Activated B cell treated with CpG ODN at 0.5 μM for 24 hours (primary cell): ENCODE measurements at regions not wholly inside any gene's neighbourhood (a gene's known extent, or its start where the extent isn't known, plus 50 kb on each side); places are given as distances from the start of the nearest gene placed in this dataset.

Source experiments
- ATAC-seq: fragments of 200-7000 bp; cut with Tn5 transposase; one replicate; pipeline ENCODE4 v1.10.0; 2021; ENCODE audit warnings: low read depth, mild to moderate bottlenecking, moderate library complexity
- CTCF ChIA-PET: fragments of 350-600 bp; sonication (Branson Sonifier 250); formaldehyde crosslinking; loops from one replicate; lab custom pipeline; 2021; ENCODE audit warnings: antibody characterized with exemption; lab: Charles Lee
- POLR2A ChIA-PET: fragments of 350-600 bp; sonication (Branson Sonifier 250); formaldehyde crosslinking; loops from one replicate; lab custom pipeline; 2021; ENCODE audit warnings: antibody characterized with exemption; lab: Charles Lee
- DNase-seq: peaks from one replicate; pipeline ENCODE4 v3.0.0; 2022
- H3K27ac Mint-ChIP-seq: one replicate; pipeline ENCODE4 v1.8.0; 2020; ENCODE audit warnings: mixed read lengths
- H3K27me3 Mint-ChIP-seq: one replicate; pipeline ENCODE4 v1.8.0; 2021; ENCODE audit warnings: mixed read lengths
- H3K36me3 Mint-ChIP-seq: one replicate; pipeline ENCODE4 v1.8.0; 2021; ENCODE audit warnings: low read depth, mixed read lengths
- H3K4me1 Mint-ChIP-seq: one replicate; pipeline ENCODE4 v1.8.0; 2021; ENCODE audit warnings: mixed read lengths
- H3K4me3 Mint-ChIP-seq: one replicate; pipeline ENCODE4 v1.8.0; 2020; ENCODE audit warnings: mild to moderate bottlenecking, mixed read lengths
- H3K9me3 Mint-ChIP-seq: one replicate; pipeline ENCODE4 v1.8.0; 2020; ENCODE audit warnings: mixed read lengths
- intact Hi-C: fragments of 100-400 bp; cut with micrococcal nuclease; formaldehyde crosslinking; loops from one replicate; pipeline ENCODE4 v1.15.1; 2024
- TF ChIP-seq, protein P1 (sequence below): fragments of 200-600 bp; IDR thresholded peaks from one replicate; pipeline ENCODE4 v1.8.0; 2022; ENCODE audit warnings: antibody characterized with exemption, mild to moderate bottlenecking

DNA sequence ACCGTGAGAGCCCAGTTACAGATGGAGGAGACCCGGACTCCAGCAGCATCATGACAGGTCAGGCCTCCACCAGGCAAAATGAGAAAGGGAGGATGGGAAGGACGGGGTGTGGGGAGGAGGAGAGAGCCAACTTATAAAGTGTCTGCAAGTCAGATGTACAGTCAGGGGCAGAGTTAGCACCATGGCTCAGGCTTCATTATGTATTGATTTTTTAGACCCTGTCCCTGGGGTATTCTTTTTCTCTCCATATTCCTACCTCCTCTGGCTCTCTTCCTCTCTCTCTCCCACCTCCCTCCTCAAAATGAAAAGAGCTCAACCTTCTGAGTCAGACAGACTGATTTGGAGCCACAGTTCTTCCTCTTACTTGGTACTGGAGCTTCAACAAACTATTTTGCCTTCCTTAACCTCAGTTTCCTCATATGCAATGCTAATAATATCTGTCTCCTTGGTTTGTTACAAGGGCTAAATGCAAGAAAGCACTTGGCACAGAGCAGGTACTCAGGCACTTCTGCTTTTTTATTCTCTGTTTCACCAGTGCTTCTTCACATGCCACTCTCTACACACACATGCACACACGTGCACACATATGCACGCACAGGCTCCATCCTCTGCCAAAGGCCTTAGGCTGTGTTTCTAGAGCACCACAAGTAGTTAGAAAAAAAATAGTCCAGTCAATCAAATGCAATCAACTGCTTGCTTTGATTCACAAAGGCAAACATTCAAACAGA lies 92.3 kb upstream of the PKDCC start:
- ATAC-seq (peak; percentile 54), DNase-seq (no peak)
- POLR2A ChIA-PET = no interaction called here
- H3K36me3 Mint-ChIP-seq = no peaks in the 10 kb centered on the region
- peaks cover 2% of the 10 kb centered on the region for H3K27me3 Mint-ChIP-seq
- no peak overlapping the region for H3K4me3 Mint-ChIP-seq
- peak overlapping the region; percentile 51 for H3K27ac Mint-ChIP-seq
- CTCF ChIA-PET = no interaction called here
- H3K4me1 Mint-ChIP-seq = peaks cover 38% of the 10 kb centered on the region
- intact Hi-C loops = loop anchor here (10.0 kb wide), 2 partner anchors 129 to 239 kb away; no protein-coding TSS in a partner anchor
- TF ChIP-seq, protein P1, sequence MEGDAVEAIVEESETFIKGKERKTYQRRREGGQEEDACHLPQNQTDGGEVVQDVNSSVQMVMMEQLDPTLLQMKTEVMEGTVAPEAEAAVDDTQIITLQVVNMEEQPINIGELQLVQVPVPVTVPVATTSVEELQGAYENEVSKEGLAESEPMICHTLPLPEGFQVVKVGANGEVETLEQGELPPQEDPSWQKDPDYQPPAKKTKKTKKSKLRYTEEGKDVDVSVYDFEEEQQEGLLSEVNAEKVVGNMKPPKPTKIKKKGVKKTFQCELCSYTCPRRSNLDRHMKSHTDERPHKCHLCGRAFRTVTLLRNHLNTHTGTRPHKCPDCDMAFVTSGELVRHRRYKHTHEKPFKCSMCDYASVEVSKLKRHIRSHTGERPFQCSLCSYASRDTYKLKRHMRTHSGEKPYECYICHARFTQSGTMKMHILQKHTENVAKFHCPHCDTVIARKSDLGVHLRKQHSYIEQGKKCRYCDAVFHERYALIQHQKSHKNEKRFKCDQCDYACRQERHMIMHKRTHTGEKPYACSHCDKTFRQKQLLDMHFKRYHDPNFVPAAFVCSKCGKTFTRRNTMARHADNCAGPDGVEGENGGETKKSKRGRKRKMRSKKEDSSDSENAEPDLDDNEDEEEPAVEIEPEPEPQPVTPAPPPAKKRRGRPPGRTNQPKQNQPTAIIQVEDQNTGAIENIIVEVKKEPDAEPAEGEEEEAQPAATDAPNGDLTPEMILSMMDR = no peak
- H3K9me3 Mint-ChIP-seq = no peaks in the 10 kb centered on the region

DNA sequence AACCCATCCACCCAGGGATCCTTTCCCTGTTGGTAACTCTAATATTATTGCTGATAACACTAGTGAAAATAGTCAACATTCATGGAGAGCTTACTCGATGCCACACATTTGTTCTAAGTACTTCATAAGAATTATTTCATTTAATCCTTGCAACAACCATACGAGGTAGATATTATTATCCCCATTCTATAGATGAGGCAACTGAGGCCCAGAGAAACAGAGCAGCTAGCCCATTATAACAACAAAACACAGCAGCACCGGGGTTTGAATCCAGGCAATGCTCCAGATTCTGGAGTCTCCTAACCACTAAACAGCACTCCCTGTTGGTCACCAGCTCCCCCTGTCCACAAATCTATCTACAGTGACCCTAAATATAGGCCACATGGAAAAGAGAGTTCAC lies 90.4 kb upstream of the PKDCC start:
- DNase-seq (no peak), ATAC-seq (no peak)
- peaks cover 5% of the 10 kb centered on the region for H3K27me3 Mint-ChIP-seq
- no peak overlapping the region for H3K27ac Mint-ChIP-seq
- H3K4me1 Mint-ChIP-seq = peaks cover 34% of the 10 kb centered on the region
- no peaks in the 10 kb centered on the region for H3K36me3 Mint-ChIP-seq
- intact Hi-C loops = loop anchor here (10.0 kb wide), 2 partner anchors 127 to 237 kb away; no protein-coding TSS in a partner anchor
- CTCF ChIA-PET = no interaction called here
- TF ChIP-seq, protein P1 = no peak
- POLR2A ChIA-PET = no interaction called here
- H3K4me3 Mint-ChIP-seq = no peak overlapping the region
- no peaks in the 10 kb centered on the region for H3K9me3 Mint-ChIP-seq

DNA sequence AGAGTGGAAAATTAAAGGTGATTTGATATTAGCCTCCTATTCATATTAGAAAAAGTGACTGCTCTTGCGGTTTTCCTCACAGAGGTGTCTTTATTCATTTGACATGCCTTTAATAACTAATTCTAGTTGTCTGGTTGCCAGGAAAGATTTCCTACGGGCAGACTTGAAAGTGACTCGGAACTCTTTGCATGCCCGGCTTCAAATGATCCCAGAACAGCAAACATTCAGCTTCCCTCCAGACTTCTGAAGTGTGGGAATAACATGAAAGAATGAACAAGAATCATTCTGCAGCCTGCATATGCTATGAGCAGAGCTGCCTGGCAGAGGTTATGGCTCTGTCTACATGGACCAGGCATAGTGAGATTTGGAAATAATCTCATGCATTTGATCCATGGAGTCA lies 89.6 kb upstream of the PKDCC start:
- Mint-ChIP-seq H3K27ac (no peak overlapping the region), H3K9me3 (no peaks in the 10 kb centered on the region), H3K36me3 (no peaks in the 10 kb centered on the region), H3K4me3 (no peak overlapping the region), H3K4me1 (peaks cover 26% of the 10 kb centered on the region), H3K27me3 (peaks cover 5% of the 10 kb centered on the region)
- ChIA-PET POLR2A (no interaction called here), CTCF (no interaction called here)
- no peak for DNase-seq
- no peak for ATAC-seq
- TF ChIP-seq, protein P1 = no peak
- intact Hi-C loops = loop anchor here (10.0 kb wide), 2 partner anchors 127 to 237 kb away; no protein-coding TSS in a partner anchor

DNA sequence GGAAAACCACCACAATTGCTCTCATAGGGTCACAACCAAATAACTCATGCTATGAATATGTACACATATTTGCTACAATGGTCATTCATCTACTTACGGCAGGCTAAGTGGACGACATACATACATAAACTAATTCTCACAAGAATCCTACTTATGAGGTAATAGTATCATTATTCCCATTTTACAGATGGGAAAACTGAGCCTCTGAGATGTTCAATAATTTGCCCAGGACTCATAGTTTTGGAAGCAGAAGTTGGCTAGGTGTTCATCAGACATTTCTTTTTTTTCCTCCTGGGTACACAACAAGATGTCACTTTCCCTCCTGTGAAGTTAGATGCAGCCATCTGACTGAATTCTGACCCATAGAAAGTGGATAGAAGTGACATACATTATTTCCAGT lies 89.0 kb upstream of the PKDCC start:
- no peak for ATAC-seq
- no peak overlapping the region for H3K27ac Mint-ChIP-seq
- CTCF ChIA-PET = no interaction called here
- H3K36me3 Mint-ChIP-seq = no peaks in the 10 kb centered on the region
- intact Hi-C loops = loop anchor here (10.0 kb wide), 2 partner anchors 126 to 236 kb away; no protein-coding TSS in a partner anchor
- H3K4me1 Mint-ChIP-seq = peaks cover 21% of the 10 kb centered on the region
- TF ChIP-seq, protein P1 = no peak
- no peak for DNase-seq
- no peaks in the 10 kb centered on the region for H3K9me3 Mint-ChIP-seq
- POLR2A ChIA-PET = no interaction called here
- peaks cover 5% of the 10 kb centered on the region for H3K27me3 Mint-ChIP-seq
- H3K4me3 Mint-ChIP-seq = no peak overlapping the region

DNA sequence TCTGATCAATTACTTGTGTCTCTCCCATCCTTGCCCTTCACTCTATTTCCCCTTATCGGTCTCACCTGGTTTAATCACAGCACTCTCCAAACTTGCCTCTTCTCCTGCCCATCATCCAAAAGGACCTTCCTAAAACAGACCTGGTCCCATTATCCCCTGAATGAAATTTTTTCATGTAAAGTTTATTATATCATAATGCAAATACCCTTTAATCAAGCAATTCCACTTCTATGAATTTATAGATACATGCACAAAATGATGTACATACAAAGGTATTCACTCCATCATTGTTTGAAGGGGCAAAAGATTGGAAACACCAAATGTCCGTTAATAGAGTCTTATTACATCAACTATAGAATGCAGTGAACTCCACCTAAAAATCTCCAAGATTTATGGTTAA lies 88.1 kb upstream of the PKDCC start:
- ChIA-PET CTCF (no interaction called here), POLR2A (no interaction called here)
- TF ChIP-seq, protein P1 = no peak
- ATAC-seq = no peak
- peaks cover 5% of the 10 kb centered on the region for H3K27me3 Mint-ChIP-seq
- peaks cover 13% of the 10 kb centered on the region for H3K4me1 Mint-ChIP-seq
- no peak overlapping the region for H3K4me3 Mint-ChIP-seq
- no peaks in the 10 kb centered on the region for H3K9me3 Mint-ChIP-seq
- H3K36me3 Mint-ChIP-seq = no peaks in the 10 kb centered on the region
- intact Hi-C loops = loop anchor here (10.0 kb wide), 2 partner anchors 125 to 235 kb away; no protein-coding TSS in a partner anchor
- no peak for DNase-seq
- no peak overlapping the region for H3K27ac Mint-ChIP-seq
